WTC11 (cell line): ENCODE measurements at regions not wholly inside any gene's neighbourhood (a gene's known extent, or its start where the extent isn't known, plus 50 kb on each side); places are given as distances from the start of the nearest gene placed in this dataset.

Source experiments
- ATAC-seq: fragments of 200-7000 bp; cut with Tn5 transposase; 2 replicates; pipeline ENCODE4 v1.10.0; 2021; ENCODE audit warnings: mild to moderate bottlenecking, moderate library complexity
- CTCF ChIA-PET: fragments of 300-600 bp; sonication (Branson Sonifier 250); formaldehyde crosslinking; loops from one replicate; lab custom pipeline; 2021; ENCODE audit warnings: antibody characterized with exemption; lab: Charles Lee
- POLR2A ChIA-PET: fragments of 350-600 bp; sonication (Branson Sonifier 250); formaldehyde crosslinking; loops from one replicate; lab custom pipeline; 2021; ENCODE audit warnings: antibody characterized with exemption; lab: Charles Lee
- DNase-seq: peaks from one replicate; pipeline ENCODE4 v3.0.0; 2021; ENCODE audit warnings: low spot score
- H3K27ac Mint-ChIP-seq: 2 replicates; pipeline ENCODE4 v1.8.0; 2021; ENCODE audit warnings: mixed read lengths
- H3K27me3 Mint-ChIP-seq: 2 replicates; pipeline ENCODE4 v1.8.0; 2021; ENCODE audit warnings: low read depth, mild to moderate bottlenecking, moderate library complexity, mixed read lengths
- H3K36me3 Mint-ChIP-seq: 2 replicates; pipeline ENCODE4 v1.8.0; 2021; ENCODE audit warnings: mixed read lengths
- H3K4me1 Mint-ChIP-seq: 2 replicates; pipeline ENCODE4 v1.8.0; 2022; ENCODE audit warnings: mixed read lengths
- H3K4me3 Mint-ChIP-seq: 2 replicates; pipeline ENCODE4 v1.8.0; 2021; ENCODE audit warnings: mild to moderate bottlenecking, moderate library complexity, mixed read lengths
- H3K9me3 Mint-ChIP-seq: 2 replicates; pipeline ENCODE4 v1.8.0; 2021; ENCODE audit warnings: mixed read lengths
- E2F1 ChIP-seq: sonication (generic); formaldehyde crosslinking; IDR thresholded peaks from 2 replicates; pipeline ENCODE4 v1.8.0; 2022; ENCODE audit warnings: mild to moderate bottlenecking, missing genetic modification reagents
- ETV6 ChIP-seq: sonication (generic); formaldehyde crosslinking; IDR thresholded peaks from 2 replicates; pipeline ENCODE4 v1.8.1; 2022; ENCODE audit warnings: mild to moderate bottlenecking, missing genetic modification reagents
- GABPB1 ChIP-seq: sonication (generic); formaldehyde crosslinking; IDR thresholded peaks from 2 replicates; pipeline ENCODE4 v1.8.1; 2023; ENCODE audit warnings: mild to moderate bottlenecking, missing genetic modification reagents
- HMGXB4 ChIP-seq: sonication (generic); formaldehyde crosslinking; IDR thresholded peaks from 2 replicates; pipeline ENCODE4 v1.8.1; 2023; ENCODE audit warnings: mild to moderate bottlenecking, moderate library complexity, missing genetic modification reagents
- JAZF1 ChIP-seq: fragments of 250-450 bp; sonication (Bioruptor Pico); IDR thresholded peaks from 2 replicates; pipeline ENCODE4 v1.9.0; 2021; ENCODE audit warnings: moderate library complexity, mild to moderate bottlenecking, inconsistent platforms
- MAX ChIP-seq: sonication (generic); formaldehyde crosslinking; IDR thresholded peaks from 2 replicates; pipeline ENCODE4 v1.8.0; 2022; ENCODE audit warnings: mild to moderate bottlenecking, missing genetic modification reagents
- MYBL2 ChIP-seq: sonication (generic); formaldehyde crosslinking; IDR thresholded peaks from 2 replicates; pipeline ENCODE4 v1.8.1; 2023; ENCODE audit warnings: mild to moderate bottlenecking, moderate library complexity, missing genetic modification reagents
- NFE2L1 ChIP-seq: sonication (generic); formaldehyde crosslinking; IDR thresholded peaks from 2 replicates; pipeline ENCODE4 v1.8.1; 2023; ENCODE audit warnings: missing genetic modification reagents
- NR2C2 ChIP-seq: sonication (generic); formaldehyde crosslinking; IDR thresholded peaks from 2 replicates; pipeline ENCODE4 v1.8.0; 2022; ENCODE audit warnings: mild to moderate bottlenecking, missing genetic modification reagents
- OVOL2 ChIP-seq: fragments of 250-450 bp; sonication (Bioruptor Pico); IDR thresholded peaks from 2 replicates; pipeline ENCODE4 v1.9.0; 2021; ENCODE audit warnings: mild to moderate bottlenecking, borderline replicate concordance
- SMAD3 ChIP-seq: sonication (generic); formaldehyde crosslinking; IDR thresholded peaks from 2 replicates; pipeline ENCODE4 v1.8.0; 2022; ENCODE audit warnings: missing genetic modification reagents, mild to moderate bottlenecking, borderline replicate concordance
- TEAD4 ChIP-seq: sonication (generic); formaldehyde crosslinking; IDR thresholded peaks from 2 replicates; pipeline ENCODE4 v1.8.0; 2022; ENCODE audit warnings: mild to moderate bottlenecking, missing genetic modification reagents
- USF1 ChIP-seq: sonication (generic); formaldehyde crosslinking; IDR thresholded peaks from 2 replicates; pipeline ENCODE4 v1.8.0; 2022; ENCODE audit warnings: mild to moderate bottlenecking, missing genetic modification reagents
- USF2 ChIP-seq: sonication (generic); formaldehyde crosslinking; IDR thresholded peaks from 2 replicates; pipeline ENCODE4 v1.8.1; 2023; ENCODE audit warnings: mild to moderate bottlenecking, missing genetic modification reagents, moderate library complexity
- ZNF138 ChIP-seq: sonication (generic); formaldehyde crosslinking; conservative IDR thresholded peaks from 2 replicates; pipeline ENCODE4 v1.8.1; 2022; ENCODE audit warnings: mild to moderate bottlenecking, moderate library complexity, missing genetic modification reagents
- ZNF532 ChIP-seq: fragments of 250-450 bp; sonication (Bioruptor Pico); IDR thresholded peaks from 2 replicates; pipeline ENCODE4 v1.9.0; 2021; ENCODE audit warnings: mild to moderate bottlenecking, borderline replicate concordance
- ZSCAN18 ChIP-seq: fragments of 250-450 bp; sonication (Bioruptor Pico); IDR thresholded peaks from 2 replicates; pipeline ENCODE4 v2.1.2; 2022; ENCODE audit warnings: mild to moderate bottlenecking, moderate library complexity
- TF ChIP-seq, protein P1 (sequence below): sonication (generic); formaldehyde crosslinking; IDR thresholded peaks from 2 replicates; pipeline ENCODE4 v1.8.0; 2022; ENCODE audit warnings: mild to moderate bottlenecking, missing genetic modification reagents

DNA sequence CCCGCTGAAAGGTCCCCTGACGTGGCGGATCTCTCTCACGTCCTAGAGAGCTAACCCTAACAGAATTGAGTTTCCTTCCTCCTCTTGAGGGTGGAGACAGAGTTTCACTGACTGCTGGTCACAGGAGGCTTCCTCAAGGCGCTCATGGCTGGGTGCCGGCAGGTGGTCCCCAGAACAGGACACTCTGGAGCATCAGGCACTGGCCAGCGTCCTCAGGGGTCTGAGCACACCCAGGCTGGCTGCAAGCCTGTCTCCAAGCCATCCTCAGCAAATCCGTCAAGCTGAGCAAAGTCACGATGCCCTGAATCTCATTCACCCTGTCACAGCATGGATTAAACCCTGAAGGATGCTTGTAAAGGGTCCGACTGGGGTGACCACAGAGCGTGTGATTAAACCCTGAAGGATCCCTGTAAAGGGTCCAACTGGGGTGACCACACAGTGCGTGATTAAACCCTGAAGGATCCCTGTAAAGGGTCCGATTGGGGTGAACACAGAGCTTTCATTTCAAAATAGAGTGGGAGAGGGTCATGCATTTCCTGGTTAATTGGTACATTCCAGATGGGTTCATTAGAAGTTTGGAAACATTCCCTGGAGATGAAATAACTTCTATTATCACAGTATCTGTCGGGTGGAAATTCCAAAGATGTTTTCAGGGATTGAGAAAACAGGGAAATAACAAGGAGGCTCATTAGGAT, 473.0 kb downstream of the BRD1 start:
- Mint-ChIP-seq H3K27me3 (no peaks in the 10 kb centered on the region), H3K27ac (no peak overlapping the region), H3K36me3 (no peaks in the 10 kb centered on the region), H3K4me1 (no peaks in the 10 kb centered on the region), H3K4me3 (no peak overlapping the region), H3K9me3 (no peaks in the 10 kb centered on the region)
- TF ChIP-seq MAX (no peak), NR2C2 (no peak)
- DNase-seq (peak; percentile 7), ATAC-seq (no peak)
- ChIA-PET CTCF (no interaction called here), POLR2A (no interaction called here)

DNA sequence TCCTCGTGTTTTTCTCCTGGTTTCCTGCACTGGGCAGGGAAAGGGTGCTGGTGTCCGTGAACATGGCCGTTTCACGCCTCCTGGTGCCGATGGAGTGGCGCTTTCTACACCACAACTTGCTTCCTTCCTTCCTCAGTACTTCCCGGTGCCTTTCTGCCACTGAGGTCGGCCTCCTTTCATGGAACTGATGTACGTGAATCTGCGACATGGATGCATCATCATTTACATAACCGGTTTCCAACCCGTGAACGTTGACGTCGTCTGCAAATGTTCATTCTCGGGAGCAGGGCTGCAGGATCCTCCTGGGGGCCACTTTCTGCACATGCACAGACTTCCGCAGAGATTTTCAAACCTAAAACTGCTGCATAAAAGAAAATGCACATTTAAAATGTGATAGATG, 474.4 kb downstream of the BRD1 start:
- peak overlapping the region; percentile 12; the same call in 1 of the 2 replicates for H3K27ac Mint-ChIP-seq
- peaks cover 4% of the 10 kb centered on the region; the same call in 1 of the 2 replicates for H3K4me1 Mint-ChIP-seq
- POLR2A ChIA-PET = no interaction called here
- no peak for ATAC-seq
- TF ChIP-seq HMGXB4 (CRISPR knock-in tag) (no peak), USF2 (no peak), TEAD4 (no peak), SMAD3 (no peak), E2F1 (CRISPR knock-in tag) (no peak), ETV6 (CRISPR knock-in tag) (no peak), USF1 (CRISPR knock-in tag) (no peak), JAZF1 (CRISPR knock-in tag) (no peak), OVOL2 (CRISPR knock-in tag) (no peak)
- TF ChIP-seq, protein P1, sequence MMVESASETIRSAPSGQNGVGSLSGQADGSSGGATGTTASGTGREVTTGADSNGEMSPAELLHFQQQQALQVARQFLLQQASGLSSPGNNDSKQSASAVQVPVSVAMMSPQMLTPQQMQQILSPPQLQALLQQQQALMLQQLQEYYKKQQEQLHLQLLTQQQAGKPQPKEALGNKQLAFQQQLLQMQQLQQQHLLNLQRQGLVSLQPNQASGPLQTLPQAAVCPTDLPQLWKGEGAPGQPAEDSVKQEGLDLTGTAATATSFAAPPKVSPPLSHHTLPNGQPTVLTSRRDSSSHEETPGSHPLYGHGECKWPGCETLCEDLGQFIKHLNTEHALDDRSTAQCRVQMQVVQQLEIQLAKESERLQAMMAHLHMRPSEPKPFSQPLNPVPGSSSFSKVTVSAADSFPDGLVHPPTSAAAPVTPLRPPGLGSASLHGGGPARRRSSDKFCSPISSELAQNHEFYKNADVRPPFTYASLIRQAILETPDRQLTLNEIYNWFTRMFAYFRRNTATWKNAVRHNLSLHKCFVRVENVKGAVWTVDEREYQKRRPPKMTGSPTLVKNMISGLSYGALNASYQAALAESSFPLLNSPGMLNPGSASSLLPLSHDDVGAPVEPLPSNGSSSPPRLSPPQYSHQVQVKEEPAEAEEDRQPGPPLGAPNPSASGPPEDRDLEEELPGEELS (CRISPR knock-in tag) = no peak
- TF ChIP-seq, all 79 proteins: peak for 0
- Mint-ChIP-seq H3K9me3 (no peaks in the 10 kb centered on the region), H3K36me3 (no peaks in the 10 kb centered on the region), H3K27me3 (no peaks in the 10 kb centered on the region), H3K4me3 (no peak overlapping the region)
- CTCF ChIA-PET = no interaction called here
- peak; percentile 0 for DNase-seq

DNA sequence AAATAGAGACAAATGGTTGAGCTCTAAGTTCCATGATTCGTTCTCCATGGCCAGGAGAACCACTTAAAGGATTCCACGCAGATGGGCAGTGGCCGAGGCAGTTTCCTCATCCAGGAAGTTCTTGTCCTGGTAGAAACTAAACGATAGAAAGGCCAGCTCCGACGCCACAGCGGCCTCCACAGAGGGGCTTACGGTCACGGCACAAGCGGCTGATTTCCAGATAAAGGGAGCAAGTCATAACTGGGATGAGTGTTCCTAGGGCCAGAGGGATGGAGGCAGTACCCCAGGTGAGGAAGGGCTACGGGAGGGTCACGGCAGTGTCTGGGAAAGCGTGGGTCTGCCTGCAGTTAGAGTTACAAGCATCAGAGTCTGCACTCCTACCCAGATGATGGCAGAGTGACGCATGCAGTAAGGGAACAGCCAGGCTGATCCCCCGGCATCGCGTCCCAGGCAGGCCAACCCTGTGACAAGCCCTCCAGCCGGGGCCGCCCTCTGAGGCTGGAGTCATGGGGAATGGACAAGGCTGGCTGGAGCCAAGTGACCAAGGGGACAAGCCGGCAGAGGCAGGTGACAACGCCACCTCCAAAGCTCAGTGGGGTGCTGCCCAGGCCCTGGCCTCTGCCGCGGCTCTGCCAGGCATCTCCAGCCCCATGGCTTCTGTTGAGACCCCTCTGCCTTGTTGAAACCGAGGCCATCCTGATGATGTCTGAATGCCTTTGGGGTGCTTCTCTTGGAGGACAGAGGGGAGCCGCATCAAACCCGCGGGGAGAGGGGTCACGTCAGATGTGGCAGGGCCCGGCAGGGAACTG, 475.1 kb downstream of the BRD1 start:
- H3K27me3 Mint-ChIP-seq = no peaks in the 10 kb centered on the region
- no peak overlapping the region for H3K27ac Mint-ChIP-seq
- CTCF ChIA-PET = no interaction called here
- TF ChIP-seq MYBL2 (CRISPR knock-in tag) = no peak
- TF ChIP-seq ZNF138 (CRISPR knock-in tag) = no peak
- TF ChIP-seq GABPB1 (CRISPR knock-in tag) = no peak
- TF ChIP-seq ZSCAN18 = no peak
- TF ChIP-seq NFE2L1 (CRISPR knock-in tag) = no peak
- no peak for TF ChIP-seq ETV6 (CRISPR knock-in tag)
- TF ChIP-seq ZNF532 = no peak

More for the DNA sequence above, 475.1 kb downstream of the BRD1 start:
- H3K4me3 Mint-ChIP-seq = no peak overlapping the region
- no peaks in the 10 kb centered on the region for H3K36me3 Mint-ChIP-seq
- POLR2A ChIA-PET = no interaction called here
- peaks cover 4% of the 10 kb centered on the region; the same call in 1 of the 2 replicates for H3K4me1 Mint-ChIP-seq
- H3K9me3 Mint-ChIP-seq = no peaks in the 10 kb centered on the region
- peak; percentile 6 for DNase-seq
- ATAC-seq = no peak
